ENCODE measurements at regions not wholly inside any gene's neighbourhood (a gene's known extent, or its start where the extent isn't known, plus 50 kb on each side); places are given as distances from the start of the nearest gene placed in this dataset.

GRCh38 chr18:51721388-51721787 lies 523.9 kb upstream of the MEX3C start:
- Histone ChIP-seq H3K4me3 (ENCODE audit: low read length) (no peak overlapping the region), H3K4me2 (ENCODE audit: low read length) (no peak overlapping the region), H3K9ac (ENCODE audit: low read depth, low read length) (no peak overlapping the region), H3K36me3 (ENCODE audit: insufficient read depth, low read length) (no peaks in the 10 kb centered on the region), H3K4me1 (ENCODE audit: control insufficient read depth, insufficient read depth, low read length) (no peaks in the 10 kb centered on the region), H3K9me3 (replicated peaks; ENCODE audit: low read length) (no peaks in the 10 kb centered on the region), H3K27me3 (ENCODE audit: control insufficient read depth, insufficient read depth, low read length) (no peaks in the 10 kb centered on the region)

DNA sequence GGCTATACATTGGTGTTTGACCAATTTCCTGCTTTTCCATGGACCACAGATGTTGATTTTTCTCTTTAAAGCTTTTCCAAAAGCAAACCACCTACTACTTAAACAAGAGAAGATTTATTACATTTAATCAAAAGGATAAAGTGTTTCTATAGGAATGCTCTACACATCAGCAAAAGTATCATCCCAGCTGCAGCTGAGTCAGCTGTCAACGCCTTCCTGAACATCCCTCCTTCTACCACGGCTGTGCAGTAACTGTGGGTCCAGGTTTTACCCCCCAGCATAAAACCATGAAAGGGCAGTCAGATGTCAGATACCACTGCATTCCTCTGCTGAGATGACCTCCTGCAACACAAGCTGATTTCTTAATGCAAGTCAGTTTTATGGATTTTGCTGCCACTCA lies 524.5 kb upstream of the MEX3C start:
- H3K9ac ChIP-seq (ENCODE audit: low read depth, low read length) = no peak overlapping the region
- H3K4me1 ChIP-seq (ENCODE audit: control insufficient read depth, insufficient read depth, low read length) = no peaks in the 10 kb centered on the region
- H3K9me3 ChIP-seq (replicated peaks; ENCODE audit: low read length) = no peaks in the 10 kb centered on the region
- H3K27me3 ChIP-seq (ENCODE audit: control insufficient read depth, insufficient read depth, low read length) = no peaks in the 10 kb centered on the region
- H3K36me3 ChIP-seq (ENCODE audit: insufficient read depth, low read length) = no peaks in the 10 kb centered on the region
- no peak overlapping the region for H3K4me2 ChIP-seq (ENCODE audit: low read length)
- H3K4me3 ChIP-seq (ENCODE audit: low read length) = no peak overlapping the region

DNA sequence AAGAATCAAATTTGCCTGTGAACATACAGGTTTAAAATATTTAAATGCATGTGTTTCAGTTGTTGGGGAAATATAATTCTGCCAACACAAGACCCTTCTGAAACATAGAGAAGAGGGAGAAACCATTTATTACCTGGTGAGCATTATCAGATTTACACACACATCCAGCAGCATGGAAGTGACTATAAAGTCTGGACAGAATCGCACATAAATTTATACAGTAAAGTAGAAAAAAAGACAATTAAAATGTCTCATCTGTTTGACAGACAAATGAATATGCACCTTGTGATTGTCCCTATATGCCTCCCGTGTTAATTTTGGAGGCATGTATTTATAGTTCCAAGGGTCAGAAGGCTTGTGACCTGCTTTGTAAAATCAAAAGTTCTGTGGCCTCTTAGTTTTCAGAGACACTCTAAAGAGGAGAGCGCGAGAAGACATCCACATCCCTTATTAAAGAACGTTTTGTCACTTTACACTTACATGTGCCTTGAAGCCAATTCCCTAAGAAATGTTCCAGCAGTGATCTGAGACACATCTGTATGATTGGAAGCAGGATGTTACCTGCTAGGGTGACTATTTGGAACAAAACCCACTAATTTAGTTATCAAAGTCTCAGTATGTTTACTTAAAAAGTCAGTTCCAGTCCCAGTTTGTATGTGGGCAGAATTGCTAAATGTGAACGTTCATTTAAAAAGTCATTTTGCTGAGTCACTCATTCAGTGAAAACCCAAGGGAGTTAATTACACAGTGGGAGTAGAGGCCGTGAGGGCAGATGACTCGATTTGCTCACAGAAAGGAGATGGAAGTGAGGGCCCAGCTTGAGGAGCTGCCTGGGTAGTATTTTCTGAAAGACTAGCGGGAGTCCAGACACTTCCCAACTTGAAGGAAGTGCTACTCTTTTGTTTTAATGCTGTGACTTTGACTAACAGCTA lies 527.6 kb upstream of the MEX3C start:
- Histone ChIP-seq H3K4me1 (ENCODE audit: control insufficient read depth, insufficient read depth, low read length) (no peaks in the 10 kb centered on the region), H3K9ac (ENCODE audit: low read depth, low read length) (no peak overlapping the region), H3K27me3 (ENCODE audit: control insufficient read depth, insufficient read depth, low read length) (no peaks in the 10 kb centered on the region), H3K9me3 (replicated peaks; ENCODE audit: low read length) (no peaks in the 10 kb centered on the region), H3K4me2 (ENCODE audit: low read length) (no peak overlapping the region), H3K36me3 (ENCODE audit: insufficient read depth, low read length) (no peaks in the 10 kb centered on the region), H3K4me3 (ENCODE audit: low read length) (no peak overlapping the region)

- H3K9me3 ChIP-seq (replicated peaks; ENCODE audit: low read length) = no peaks in the 10 kb centered on the region
- H3K4me3 ChIP-seq (ENCODE audit: low read length) = no peak overlapping the region
- no peaks in the 10 kb centered on the region for H3K4me1 ChIP-seq (ENCODE audit: control insufficient read depth, insufficient read depth, low read length)
- no peaks in the 10 kb centered on the region for H3K27me3 ChIP-seq (ENCODE audit: control insufficient read depth, insufficient read depth, low read length)
- no peaks in the 10 kb centered on the region for H3K36me3 ChIP-seq (ENCODE audit: insufficient read depth, low read length)
- H3K4me2 ChIP-seq (ENCODE audit: low read length) = no peak overlapping the region
- no peak overlapping the region for H3K9ac ChIP-seq (ENCODE audit: low read depth, low read length)
Measured at GRCh38 chr18:51726614-51727013, 529.1 kb upstream of the MEX3C start.

- H3K4me1 ChIP-seq (ENCODE audit: control insufficient read depth, insufficient read depth, low read length) = no peaks in the 10 kb centered on the region
- H3K4me3 ChIP-seq (ENCODE audit: low read length) = no peak overlapping the region
- H3K9ac ChIP-seq (ENCODE audit: low read depth, low read length) = no peak overlapping the region
- no peaks in the 10 kb centered on the region for H3K9me3 ChIP-seq (replicated peaks; ENCODE audit: low read length)
- no peaks in the 10 kb centered on the region for H3K27me3 ChIP-seq (ENCODE audit: control insufficient read depth, insufficient read depth, low read length)
- no peak overlapping the region for H3K4me2 ChIP-seq (ENCODE audit: low read length)
- no peaks in the 10 kb centered on the region for H3K36me3 ChIP-seq (ENCODE audit: insufficient read depth, low read length)
Measured at GRCh38 chr18:51727780-51728179, 530.3 kb upstream of the MEX3C start.

DNA sequence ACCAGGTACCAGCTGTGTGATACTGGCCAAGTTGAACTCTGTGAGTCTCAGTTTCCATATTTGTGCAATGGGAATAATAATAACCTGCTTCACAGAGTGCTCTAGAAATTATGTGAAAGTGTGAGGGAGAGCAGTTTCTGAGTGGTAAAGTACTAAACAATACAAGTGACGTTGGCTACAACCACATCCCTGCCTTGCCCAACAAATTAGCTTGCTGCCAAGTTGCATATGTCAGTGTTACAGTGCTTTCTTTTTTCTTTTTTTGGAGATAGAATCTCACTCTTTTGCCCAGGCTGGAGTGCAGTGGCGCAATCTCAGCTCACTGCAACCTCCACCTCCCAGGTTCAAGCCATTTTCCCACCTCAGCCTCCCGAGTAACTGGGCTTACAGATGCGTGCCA lies 533.6 kb upstream of the MEX3C start:
- Histone ChIP-seq H3K9ac (ENCODE audit: low read depth, low read length) (no peak overlapping the region), H3K9me3 (replicated peaks; ENCODE audit: low read length) (no peaks in the 10 kb centered on the region), H3K4me1 (ENCODE audit: control insufficient read depth, insufficient read depth, low read length) (no peaks in the 10 kb centered on the region), H3K36me3 (ENCODE audit: insufficient read depth, low read length) (no peaks in the 10 kb centered on the region), H3K4me3 (ENCODE audit: low read length) (no peak overlapping the region), H3K4me2 (ENCODE audit: low read length) (no peak overlapping the region), H3K27me3 (ENCODE audit: control insufficient read depth, insufficient read depth, low read length) (no peaks in the 10 kb centered on the region)

DNA sequence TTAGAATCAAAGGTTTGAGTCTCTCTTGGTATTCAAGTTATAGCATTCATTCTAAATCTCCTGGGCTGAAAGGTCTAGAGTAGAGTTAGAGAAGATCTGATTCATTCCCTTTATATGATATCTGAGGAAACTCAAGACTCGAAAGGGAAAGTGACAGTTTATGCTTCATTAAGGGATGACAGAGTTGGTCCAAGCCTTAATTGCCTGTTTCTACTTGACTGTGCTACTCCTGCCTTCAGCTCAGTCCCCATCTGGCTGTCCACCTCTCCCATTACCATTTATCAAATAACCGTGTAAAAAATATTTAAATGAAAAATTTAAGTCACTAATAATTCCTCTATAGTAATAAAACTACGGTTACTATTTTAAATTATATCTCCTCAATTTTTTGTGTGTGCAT lies 537.1 kb upstream of the MEX3C start:
- Histone ChIP-seq H3K4me1 (ENCODE audit: control insufficient read depth, insufficient read depth, low read length) (no peaks in the 10 kb centered on the region), H3K9ac (ENCODE audit: low read depth, low read length) (no peak overlapping the region), H3K4me2 (ENCODE audit: low read length) (no peak overlapping the region), H3K9me3 (replicated peaks; ENCODE audit: low read length) (no peaks in the 10 kb centered on the region), H3K4me3 (ENCODE audit: low read length) (no peak overlapping the region), H3K36me3 (ENCODE audit: insufficient read depth, low read length) (no peaks in the 10 kb centered on the region), H3K27me3 (ENCODE audit: control insufficient read depth, insufficient read depth, low read length) (no peaks in the 10 kb centered on the region)

- Histone ChIP-seq H3K9ac (ENCODE audit: low read depth, low read length) (no peak overlapping the region), H3K9me3 (replicated peaks; ENCODE audit: low read length) (no peaks in the 10 kb centered on the region)
Measured at GRCh38 chr18:51739044-51739666, 541.7 kb upstream of the MEX3C start.

DNA sequence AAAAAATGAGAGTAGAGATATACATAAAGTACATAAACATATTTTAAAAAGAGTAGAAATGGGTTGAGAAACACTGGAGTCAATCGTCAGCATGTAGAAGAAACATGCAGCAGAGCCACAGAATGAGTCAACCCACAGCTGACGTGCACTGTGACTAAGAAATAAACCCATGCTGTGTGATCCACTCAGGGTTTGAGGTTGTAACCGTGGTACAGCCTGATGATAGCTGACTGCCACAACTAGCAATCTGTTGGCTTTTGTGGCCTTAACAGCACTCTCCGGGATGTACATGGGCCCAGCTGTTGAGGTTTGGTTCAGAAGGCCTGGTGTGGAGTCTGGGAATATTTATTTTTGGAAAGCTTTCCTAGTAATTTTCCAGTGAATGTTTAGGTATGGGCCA lies 554.4 kb upstream of the MEX3C start:
- no peak overlapping the region for H3K4me2 ChIP-seq (ENCODE audit: low read length)
- H3K4me3 ChIP-seq (ENCODE audit: low read length) = no peak overlapping the region
- no peaks in the 10 kb centered on the region for H3K27me3 ChIP-seq (ENCODE audit: control insufficient read depth, insufficient read depth, low read length)
- H3K9me3 ChIP-seq (replicated peaks; ENCODE audit: low read length) = no peaks in the 10 kb centered on the region
- H3K36me3 ChIP-seq (ENCODE audit: insufficient read depth, low read length) = no peaks in the 10 kb centered on the region
- H3K9ac ChIP-seq (ENCODE audit: low read depth, low read length) = no peak overlapping the region
- H3K4me1 ChIP-seq (ENCODE audit: control insufficient read depth, insufficient read depth, low read length) = no peaks in the 10 kb centered on the region

More at GRCh38 chr18:51739044-51739666, 541.7 kb upstream of the MEX3C start:
- H3K4me3 ChIP-seq (ENCODE audit: low read length) = no peak overlapping the region
- H3K4me1 ChIP-seq (ENCODE audit: control insufficient read depth, insufficient read depth, low read length) = no peaks in the 10 kb centered on the region
- H3K27me3 ChIP-seq (ENCODE audit: control insufficient read depth, insufficient read depth, low read length) = no peaks in the 10 kb centered on the region
- no peaks in the 10 kb centered on the region for H3K36me3 ChIP-seq (ENCODE audit: insufficient read depth, low read length)
- no peak overlapping the region for H3K4me2 ChIP-seq (ENCODE audit: low read length)

- no peak overlapping the region for H3K4me3 ChIP-seq (ENCODE audit: low read length)
- H3K9ac ChIP-seq (ENCODE audit: low read depth, low read length) = no peak overlapping the region
- H3K4me1 ChIP-seq (ENCODE audit: control insufficient read depth, insufficient read depth, low read length) = no peaks in the 10 kb centered on the region
- no peaks in the 10 kb centered on the region for H3K36me3 ChIP-seq (ENCODE audit: insufficient read depth, low read length)
- no peaks in the 10 kb centered on the region for H3K27me3 ChIP-seq (ENCODE audit: control insufficient read depth, insufficient read depth, low read length)
- H3K9me3 ChIP-seq (replicated peaks; ENCODE audit: low read length) = no peaks in the 10 kb centered on the region
- no peak overlapping the region for H3K4me2 ChIP-seq (ENCODE audit: low read length)
Measured at GRCh38 chr18:51753365-51754057, 556.0 kb upstream of the MEX3C start.

DNA sequence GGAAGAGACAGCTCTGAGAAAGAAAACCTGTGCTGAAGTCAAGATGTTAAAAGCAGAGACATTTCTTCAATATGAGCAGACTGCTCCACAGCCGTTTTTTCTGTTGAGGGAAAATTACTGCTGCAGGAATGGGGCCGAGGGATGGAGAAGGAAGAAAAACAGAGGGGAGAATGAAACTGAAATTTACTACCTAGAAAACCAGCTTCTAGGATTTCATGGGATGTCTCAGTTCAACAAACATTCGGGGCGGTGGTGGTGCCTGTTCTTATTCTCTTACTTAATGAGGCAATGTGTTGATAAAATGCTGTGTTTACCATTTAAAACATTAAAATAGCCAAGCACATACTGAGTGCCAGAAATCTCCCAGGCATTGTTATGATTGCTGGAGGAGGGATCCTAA lies 557.1 kb upstream of the MEX3C start:
- no peak overlapping the region for H3K9ac ChIP-seq (ENCODE audit: low read depth, low read length)
- no peak overlapping the region for H3K4me3 ChIP-seq (ENCODE audit: low read length)
- H3K36me3 ChIP-seq (ENCODE audit: insufficient read depth, low read length) = no peaks in the 10 kb centered on the region
- no peaks in the 10 kb centered on the region for H3K4me1 ChIP-seq (ENCODE audit: control insufficient read depth, insufficient read depth, low read length)
- no peaks in the 10 kb centered on the region for H3K9me3 ChIP-seq (replicated peaks; ENCODE audit: low read length)
- no peak overlapping the region for H3K4me2 ChIP-seq (ENCODE audit: low read length)
- no peaks in the 10 kb centered on the region for H3K27me3 ChIP-seq (ENCODE audit: control insufficient read depth, insufficient read depth, low read length)
